Adipocyte (in vitro differentiated cells): ENCODE measurements at regions not wholly inside any gene's neighbourhood (a gene's known extent, or its start where the extent isn't known, plus 50 kb on each side); places are given as distances from the start of the nearest gene placed in this dataset.
A peak's percentile ranks its signal among the peaks of the same experiment; 100 is the strongest.
"Not testable (repeated sequence)": the region's sequence is repeated elsewhere in the genome, so short reads cannot be mapped to it uniquely, and the experiment has no call there.

Experiments used
- DNase-seq: peaks from one replicate; pipeline ENCODE4 v3.0.0-alpha.2; 2015; ENCODE audit warnings: low read depth
- H3K27me3 ChIP-seq: replicated peaks from 2 replicates; pipeline ENCODE4 v1.7.0; 2013; ENCODE audit warnings: mild to moderate bottlenecking, low read length, moderate library complexity; ENCODE audit not compliant: control insufficient read depth, insufficient read depth
- H3K36me3 ChIP-seq: 2 replicates; pipeline ENCODE4 v1.7.0; 2013; ENCODE audit warnings: low read length, mild to moderate bottlenecking, moderate library complexity; ENCODE audit not compliant: control insufficient read depth, insufficient read depth, severe bottlenecking
- H3K4me1 ChIP-seq: 2 replicates; pipeline ENCODE4 v1.7.0; 2013; ENCODE audit warnings: mild to moderate bottlenecking, low read length, moderate library complexity; ENCODE audit not compliant: control insufficient read depth, insufficient read depth
- H3K4me3 ChIP-seq: 2 replicates; pipeline ENCODE4 v1.7.0; 2013; ENCODE audit warnings: mild to moderate bottlenecking, low read length, moderate library complexity
- H3K9ac ChIP-seq: 2 replicates; pipeline ENCODE4 v1.7.0; 2013; ENCODE audit warnings: mild to moderate bottlenecking, low read length, moderate library complexity
- H3K9me3 ChIP-seq: 2 replicates; pipeline ENCODE4 v1.7.0; 2013; ENCODE audit warnings: mild to moderate bottlenecking, low read length, moderate library complexity; ENCODE audit not compliant: control insufficient read depth

GRCh38 chr5:61215996-61216395, 53.7 kb upstream of the SMIM15 start:
- Histone ChIP-seq H3K9me3 (no peaks in the 10 kb centered on the region), H3K27me3 (no peaks in the 10 kb centered on the region), H3K4me1 (no peaks in the 10 kb centered on the region), H3K9ac (no peak overlapping the region), H3K4me3 (no peak overlapping the region), H3K36me3 (no peaks in the 10 kb centered on the region)
- DNase-seq, result no peak

- H3K4me3 ChIP-seq, result no peak overlapping the region
- H3K4me1 ChIP-seq, result no peaks in the 10 kb centered on the region
- no peak overlapping the region for H3K9ac ChIP-seq
- DNase-seq, result no peak
- no peaks in the 10 kb centered on the region for H3K36me3 ChIP-seq
- H3K27me3 ChIP-seq, result no peaks in the 10 kb centered on the region
- H3K9me3 ChIP-seq, result peaks cover 5% of the 10 kb centered on the region
Observed at GRCh38 chr5:61216741-61217140, 54.5 kb upstream of the SMIM15 start.

DNA sequence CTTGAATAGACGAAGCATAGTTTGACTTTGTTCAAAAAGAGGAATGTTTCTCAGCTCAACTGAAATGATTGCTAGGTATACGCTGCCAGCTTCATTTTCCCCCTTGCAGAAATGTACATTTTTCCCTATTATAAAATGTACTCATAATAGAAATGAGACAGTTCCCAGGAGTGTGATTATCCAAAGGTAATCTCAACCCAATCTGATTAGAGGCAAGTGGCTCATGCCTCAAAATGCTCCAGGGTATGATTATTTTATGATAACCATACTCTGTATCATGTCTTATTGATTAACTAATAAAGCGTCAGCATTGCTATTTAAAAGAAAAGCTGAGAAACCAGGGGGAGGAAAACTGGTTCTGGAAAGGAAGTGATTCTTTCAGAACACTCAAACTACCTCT, 54.9 kb upstream of the SMIM15 start:
- Histone ChIP-seq H3K4me1 (no peaks in the 10 kb centered on the region), H3K9me3 (peaks cover 9% of the 10 kb centered on the region), H3K27me3 (no peaks in the 10 kb centered on the region), H3K4me3 (no peak overlapping the region), H3K9ac (no peak overlapping the region), H3K36me3 (no peaks in the 10 kb centered on the region)
- no peak for DNase-seq

DNA sequence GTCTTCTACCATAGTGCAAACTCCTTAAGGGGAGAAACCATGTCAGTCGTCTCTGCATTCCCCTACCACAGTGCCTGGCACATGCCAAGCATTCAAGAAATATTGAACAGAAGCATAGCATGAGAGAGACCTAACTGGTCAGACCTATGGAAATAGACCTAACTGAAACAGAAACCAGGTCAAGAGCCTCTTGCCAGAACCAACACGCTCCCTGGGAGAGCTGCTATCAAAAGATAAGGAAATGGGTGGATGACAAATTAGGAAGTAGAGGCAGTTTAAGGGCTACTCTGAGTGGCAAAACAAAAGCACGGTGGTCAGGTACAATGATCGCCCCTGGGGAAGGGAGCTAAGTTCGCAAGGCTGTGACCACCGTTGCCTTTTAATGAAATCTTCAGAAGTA, 66.0 kb upstream of the SMIM15 start:
- no peak for DNase-seq
- Histone ChIP-seq H3K27me3 (no peaks in the 10 kb centered on the region), H3K9me3 (peaks cover 4% of the 10 kb centered on the region), H3K4me3 (no peak overlapping the region), H3K36me3 (no peaks in the 10 kb centered on the region), H3K4me1 (peaks cover 10% of the 10 kb centered on the region), H3K9ac (no peak overlapping the region)

- Histone ChIP-seq H3K4me1 (peaks cover 10% of the 10 kb centered on the region), H3K4me3 (no peak overlapping the region), H3K9me3 (peaks cover 4% of the 10 kb centered on the region), H3K27me3 (no peaks in the 10 kb centered on the region), H3K9ac (no peak overlapping the region), H3K36me3 (no peaks in the 10 kb centered on the region)
- DNase-seq, result no peak
Observed at GRCh38 chr5:61228691-61229280, 66.5 kb upstream of the SMIM15 start.

DNA sequence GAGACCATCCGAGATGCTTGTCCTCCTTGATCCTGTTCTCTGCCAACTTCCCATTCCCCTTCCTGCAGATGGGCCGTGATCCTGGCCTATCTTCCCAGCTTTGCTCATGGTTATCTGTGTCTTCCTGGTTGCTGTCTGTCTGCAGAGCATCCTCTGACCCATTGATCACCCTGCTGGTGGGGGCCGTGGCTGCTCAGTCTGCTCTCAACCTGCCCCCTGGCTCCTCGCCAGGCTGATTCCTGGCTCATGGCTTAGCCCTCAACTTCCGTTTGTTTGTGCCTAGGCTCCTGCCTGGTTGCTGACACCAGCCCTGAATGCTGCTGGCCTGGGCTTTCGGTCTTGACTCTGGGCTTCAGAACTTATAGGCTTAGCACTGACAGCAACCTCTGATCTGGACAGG, 67.1 kb upstream of the SMIM15 start:
- Histone ChIP-seq H3K4me1 (peaks cover 10% of the 10 kb centered on the region), H3K27me3 (no peaks in the 10 kb centered on the region), H3K36me3 (no peaks in the 10 kb centered on the region), H3K4me3 (no peak overlapping the region), H3K9ac (no peak overlapping the region), H3K9me3 (peaks cover 4% of the 10 kb centered on the region)
- no peak for DNase-seq

- H3K27me3 ChIP-seq, result no peaks in the 10 kb centered on the region
- peaks cover 10% of the 10 kb centered on the region for H3K4me1 ChIP-seq
- DNase-seq, result no peak
- no peak overlapping the region for H3K9ac ChIP-seq
- no peak overlapping the region for H3K4me3 ChIP-seq
- H3K36me3 ChIP-seq, result no peaks in the 10 kb centered on the region
- H3K9me3 ChIP-seq, result peaks cover 4% of the 10 kb centered on the region
Observed at GRCh38 chr5:61230492-61230891, 68.2 kb upstream of the SMIM15 start.

- Histone ChIP-seq H3K4me3 (no peak overlapping the region), H3K4me1 (peaks cover 10% of the 10 kb centered on the region), H3K9ac (no peak overlapping the region), H3K27me3 (no peaks in the 10 kb centered on the region), H3K9me3 (peaks cover 4% of the 10 kb centered on the region), H3K36me3 (no peaks in the 10 kb centered on the region)
- no peak for DNase-seq
Observed at GRCh38 chr5:61231813-61232212, 69.5 kb upstream of the SMIM15 start.

GRCh38 chr5:61232490-61233050, 70.3 kb upstream of the SMIM15 start:
- peak overlapping the region; percentile 45 for H3K4me3 ChIP-seq
- no peaks in the 10 kb centered on the region for H3K27me3 ChIP-seq
- DNase-seq, result no peak
- H3K9me3 ChIP-seq, result peaks cover 4% of the 10 kb centered on the region
- H3K9ac ChIP-seq, result no peak overlapping the region
- H3K4me1 ChIP-seq, result peaks cover 10% of the 10 kb centered on the region
- H3K36me3 ChIP-seq, result no peaks in the 10 kb centered on the region

- Histone ChIP-seq H3K4me1 (peaks cover 10% of the 10 kb centered on the region), H3K27me3 (no peaks in the 10 kb centered on the region), H3K9me3 (peaks cover 4% of the 10 kb centered on the region), H3K36me3 (no peaks in the 10 kb centered on the region), H3K9ac (no peak overlapping the region), H3K4me3 (no peak overlapping the region)
- no peak for DNase-seq
Observed at GRCh38 chr5:61234019-61234418, 71.8 kb upstream of the SMIM15 start.

- not testable (repeated sequence) for H3K9me3 ChIP-seq, H3K27me3 ChIP-seq, H3K9ac ChIP-seq, DNase-seq, H3K4me1 ChIP-seq, H3K4me3 ChIP-seq, H3K36me3 ChIP-seq
Observed at GRCh38 chr5:61236715-61237114, 74.4 kb upstream of the SMIM15 start.

- peak; percentile 31 for DNase-seq
- Histone ChIP-seq H3K27me3 (no peaks in the 10 kb centered on the region), H3K9ac (no peak overlapping the region), H3K9me3 (no peaks in the 10 kb centered on the region), H3K4me3 (no peak overlapping the region), H3K36me3 (no peaks in the 10 kb centered on the region), H3K4me1 (no peaks in the 10 kb centered on the region)
Observed at GRCh38 chr5:61245486-61245885, 83.2 kb upstream of the SMIM15 start.
